HG02610 (cell line): ENCODE measurements at regions not wholly inside any gene's neighbourhood (a gene's known extent, or its start where the extent isn't known, plus 50 kb on each side); places are given as distances from the start of the nearest gene placed in this dataset.
"Not testable (repeated sequence)": the region's sequence is repeated elsewhere in the genome, so short reads cannot be mapped to it uniquely, and the experiment has no call there.

Source experiments
- ATAC-seq: cut with Tn5 transposase; IDR thresholded peaks from one replicate; pipeline ENCODE4 v1.9.1; 2021; ENCODE audit warnings: mild to moderate bottlenecking, moderate library complexity; ENCODE audit not compliant: unreplicated experiment

GRCh38 chr9:75531588-75531987, 358.9 kb upstream of the PCSK5 start:
- no peak for ATAC-seq

GRCh38 chr9:75532233-75533050, 358.0 kb upstream of the PCSK5 start:
- ATAC-seq = no peak

- ATAC-seq = no peak
Observed at GRCh38 chr9:75539523-75539922, 350.9 kb upstream of the PCSK5 start.

- no peak for ATAC-seq
Observed at GRCh38 chr9:75540185-75540584, 350.3 kb upstream of the PCSK5 start.

- ATAC-seq = no peak
Observed at GRCh38 chr9:75541734-75542133, 348.7 kb upstream of the PCSK5 start.

GRCh38 chr9:75544815-75545214, 345.7 kb upstream of the PCSK5 start:
- ATAC-seq = no peak

- no peak for ATAC-seq
Observed at GRCh38 chr9:75545287-75545686, 345.2 kb upstream of the PCSK5 start.

GRCh38 chr9:75548871-75549270, 341.6 kb upstream of the PCSK5 start:
- no peak for ATAC-seq

GRCh38 chr9:75551861-75552260, 338.6 kb upstream of the PCSK5 start:
- ATAC-seq = no peak

- ATAC-seq = no peak
Observed at GRCh38 chr9:75552941-75553340, 337.5 kb upstream of the PCSK5 start.

GRCh38 chr9:75566813-75567212, 323.7 kb upstream of the PCSK5 start:
- not testable (repeated sequence) for ATAC-seq

- ATAC-seq = no peak
Observed at GRCh38 chr9:75570538-75570937, 319.9 kb upstream of the PCSK5 start.

- ATAC-seq = no peak
Observed at GRCh38 chr9:75574569-75574968, 315.9 kb upstream of the PCSK5 start.

GRCh38 chr9:75582870-75583269, 307.6 kb upstream of the PCSK5 start:
- no peak for ATAC-seq

GRCh38 chr9:75588808-75589207, 301.7 kb upstream of the PCSK5 start:
- no peak for ATAC-seq

- ATAC-seq = no peak
Observed at GRCh38 chr9:75589497-75589896, 301.0 kb upstream of the PCSK5 start.

GRCh38 chr9:75591972-75592371, 298.5 kb upstream of the PCSK5 start:
- no peak for ATAC-seq

- no peak for ATAC-seq
Observed at GRCh38 chr9:75592586-75592985, 297.9 kb upstream of the PCSK5 start.

- ATAC-seq = no peak
Observed at GRCh38 chr9:75593920-75594319, 296.6 kb upstream of the PCSK5 start.

- no peak for ATAC-seq
Observed at GRCh38 chr9:75599126-75599525, 291.3 kb upstream of the PCSK5 start.

GRCh38 chr9:75601280-75601679, 289.2 kb upstream of the PCSK5 start:
- no peak for ATAC-seq

- no peak for ATAC-seq
Observed at GRCh38 chr9:75602060-75602459, 288.4 kb upstream of the PCSK5 start.

- no peak for ATAC-seq
Observed at GRCh38 chr9:75604661-75605060, 285.8 kb upstream of the PCSK5 start.
